Neural cell (in vitro differentiated cells): ENCODE measurements at regions not wholly inside any gene's neighbourhood (a gene's known extent, or its start where the extent isn't known, plus 50 kb on each side); places are given as distances from the start of the nearest gene placed in this dataset.

Source experiments
- H2AFZ ChIP-seq: fragments of 200-600, 300-800 bp; sonication (generic), shearing (Covaris generic); 2 replicates; pipeline ENCODE4 v1.6.0; 2014; ENCODE audit warnings: low read depth, mild to moderate bottlenecking, antibody characterized with exemption, low read length, moderate library complexity
- H3F3A ChIP-seq: fragments of 200-600 bp; shearing (Covaris generic); 2 replicates; pipeline ENCODE4 v1.6.1; 2016; ENCODE audit warnings: mild to moderate bottlenecking, moderate library complexity, mixed read lengths, antibody characterized with exemption, low read length; ENCODE audit not compliant: insufficient read depth, poor library complexity, severe bottlenecking
- H3K27ac ChIP-seq: fragments of 200-600, 300-800 bp; sonication (generic), shearing (Covaris generic); 2 replicates; pipeline ENCODE4 v1.5.1; 2014; ENCODE audit warnings: mild to moderate bottlenecking, low read length, moderate library complexity
- H3K27me3 ChIP-seq: fragments of 300-800, 200-600 bp; sonication (generic), shearing (Covaris generic); 2 replicates; pipeline ENCODE4 v1.6.0; 2014; ENCODE audit warnings: mild to moderate bottlenecking, low read depth, low read length, moderate library complexity; ENCODE audit not compliant: insufficient read depth
- H3K36me3 ChIP-seq: fragments of 300-800, 200-600 bp; sonication (generic), shearing (Covaris generic); 2 replicates; pipeline ENCODE4 v1.5.1; 2014; ENCODE audit warnings: mild to moderate bottlenecking, antibody characterized with exemption, low read length, moderate library complexity; ENCODE audit not compliant: insufficient read depth
- H3K4me2 ChIP-seq: fragments of 300-800, 200-600 bp; sonication (generic), shearing (Covaris generic); 2 replicates; pipeline ENCODE4 v1.6.0; 2014; ENCODE audit warnings: mild to moderate bottlenecking, low read length
- H3K4me3 ChIP-seq: fragments of 300-800, 200-600 bp; sonication (generic), shearing (Covaris generic); 2 replicates; pipeline ENCODE4 v1.5.1; 2014; ENCODE audit warnings: mild to moderate bottlenecking, low read length, moderate library complexity
- H3K79me2 ChIP-seq: fragments of 200-600 bp; shearing (Covaris generic); replicated peaks from 2 replicates; pipeline ENCODE4 v1.6.0; 2014; ENCODE audit warnings: mild to moderate bottlenecking, low read length, moderate library complexity; ENCODE audit not compliant: insufficient read depth
- H3K9ac ChIP-seq: fragments of 300-800, 200-600 bp; sonication (generic), shearing (Covaris generic); 2 replicates; pipeline ENCODE4 v1.6.1; 2016; ENCODE audit warnings: mild to moderate bottlenecking, low read length, mixed read lengths
- H3K9me2 ChIP-seq: fragments of 200-600 bp; shearing (Covaris generic); 2 replicates; pipeline ENCODE4 v1.6.1; 2016; ENCODE audit warnings: mild to moderate bottlenecking, low read length, mixed read lengths; ENCODE audit not compliant: insufficient read depth
- H3K9me3 ChIP-seq: fragments of 200-600, 300-800 bp; sonication (generic), shearing (Covaris generic); 2 replicates; pipeline ENCODE4 v1.6.1; 2016; ENCODE audit warnings: mild to moderate bottlenecking, mixed run types, low read length, moderate library complexity, mixed read lengths
- H4K20me1 ChIP-seq: fragments of 200-600 bp; shearing (Covaris generic); 2 replicates; pipeline ENCODE4 v1.6.1; 2016; ENCODE audit warnings: mild to moderate bottlenecking, mixed run types; ENCODE audit not compliant: insufficient read depth
- EP300 ChIP-seq: fragments of 450-650 bp; conservative IDR thresholded peaks from 2 replicates; pipeline ENCODE4 v1.6.1; 2014; ENCODE audit warnings: antibody characterized with exemption, mild to moderate bottlenecking, moderate library complexity; ENCODE audit not compliant: poor library complexity, severe bottlenecking
- EZH2 ChIP-seq: fragments of 200-600, 300-800 bp; shearing (Covaris generic), sonication (generic); IDR thresholded peaks from 2 replicates; pipeline ENCODE4 v1.6.1; 2014; ENCODE audit warnings: antibody characterized with exemption, low read length, borderline replicate concordance, mild to moderate bottlenecking; ENCODE audit not compliant: insufficient read depth, poor library complexity, severe bottlenecking
- MXI1 ChIP-seq: fragments of 450-650 bp; conservative IDR thresholded peaks from 2 replicates; pipeline ENCODE4 v1.6.1; 2014; ENCODE audit warnings: antibody characterized with exemption, mild to moderate bottlenecking; ENCODE audit not compliant: poor library complexity, severe bottlenecking
- POLR2AphosphoS5 ChIP-seq: IDR thresholded peaks from 2 replicates; pipeline ENCODE4 v1.6.1; 2012
- RAD21 ChIP-seq: fragments of 450-650 bp; conservative IDR thresholded peaks from 2 replicates; pipeline ENCODE4 v1.6.1; 2014; ENCODE audit warnings: antibody characterized with exemption, mild to moderate bottlenecking, moderate library complexity
- SMC3 ChIP-seq: fragments of 450-650 bp; conservative IDR thresholded peaks from 2 replicates; pipeline ENCODE4 v1.6.1; 2014; ENCODE audit warnings: antibody characterized with exemption, mild to moderate bottlenecking, moderate library complexity; ENCODE audit not compliant: poor library complexity
- TAF1 ChIP-seq: IDR thresholded peaks from 2 replicates; pipeline ENCODE4 v1.6.1; 2012; ENCODE audit warnings: low read depth
- TF ChIP-seq, protein P1 (sequence below): IDR thresholded peaks from 2 replicates; pipeline ENCODE4 v1.6.1; 2012; ENCODE audit warnings: borderline replicate concordance
- TF ChIP-seq, protein P2 (sequence below): fragments of 450-650 bp; IDR thresholded peaks from 2 replicates; pipeline ENCODE4 v1.5.1; 2014; ENCODE audit warnings: antibody characterized with exemption, mild to moderate bottlenecking, moderate library complexity; ENCODE audit not compliant: poor library complexity, severe bottlenecking

DNA sequence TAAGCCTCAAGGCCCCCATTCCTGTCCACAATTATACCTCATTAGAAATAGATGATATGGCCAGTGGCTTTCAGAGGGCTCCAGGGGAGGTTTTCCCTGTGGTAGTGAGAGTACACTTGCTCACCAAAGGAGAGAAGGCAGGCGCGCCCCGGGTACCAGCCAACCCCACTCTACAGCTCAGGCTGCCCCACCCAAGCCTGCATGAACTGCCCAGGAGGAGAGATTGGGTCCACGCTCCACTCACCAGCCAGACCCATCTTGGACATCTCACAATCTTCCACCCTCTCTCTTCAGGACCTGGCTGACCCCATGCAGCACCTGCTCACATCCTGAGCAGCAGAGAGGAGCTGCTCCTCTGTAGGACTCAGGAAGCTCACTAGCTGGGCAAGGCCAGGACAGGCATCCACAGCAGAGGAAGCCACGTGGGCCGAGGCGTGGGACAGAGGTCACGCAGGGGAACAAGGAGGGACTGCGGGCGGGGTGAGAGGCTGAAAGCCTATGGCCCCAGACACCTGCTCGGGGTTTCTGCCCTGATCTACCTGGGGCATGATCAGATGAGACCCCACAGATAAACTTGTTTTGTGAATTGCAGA is 53.9 kb upstream of the GLI2 start:
- peaks cover 6% of the 10 kb centered on the region for H3K27me3 ChIP-seq
- H3K4me3 ChIP-seq = no peak overlapping the region
- H3K36me3 ChIP-seq = no peaks in the 10 kb centered on the region
- TF ChIP-seq EZH2 (no peak), SMC3 (no peak), EP300 (no peak), MXI1 (no peak), POLR2AphosphoS5 (no peak), TAF1 (no peak), RAD21 (no peak)
- TF ChIP-seq, protein P1, sequence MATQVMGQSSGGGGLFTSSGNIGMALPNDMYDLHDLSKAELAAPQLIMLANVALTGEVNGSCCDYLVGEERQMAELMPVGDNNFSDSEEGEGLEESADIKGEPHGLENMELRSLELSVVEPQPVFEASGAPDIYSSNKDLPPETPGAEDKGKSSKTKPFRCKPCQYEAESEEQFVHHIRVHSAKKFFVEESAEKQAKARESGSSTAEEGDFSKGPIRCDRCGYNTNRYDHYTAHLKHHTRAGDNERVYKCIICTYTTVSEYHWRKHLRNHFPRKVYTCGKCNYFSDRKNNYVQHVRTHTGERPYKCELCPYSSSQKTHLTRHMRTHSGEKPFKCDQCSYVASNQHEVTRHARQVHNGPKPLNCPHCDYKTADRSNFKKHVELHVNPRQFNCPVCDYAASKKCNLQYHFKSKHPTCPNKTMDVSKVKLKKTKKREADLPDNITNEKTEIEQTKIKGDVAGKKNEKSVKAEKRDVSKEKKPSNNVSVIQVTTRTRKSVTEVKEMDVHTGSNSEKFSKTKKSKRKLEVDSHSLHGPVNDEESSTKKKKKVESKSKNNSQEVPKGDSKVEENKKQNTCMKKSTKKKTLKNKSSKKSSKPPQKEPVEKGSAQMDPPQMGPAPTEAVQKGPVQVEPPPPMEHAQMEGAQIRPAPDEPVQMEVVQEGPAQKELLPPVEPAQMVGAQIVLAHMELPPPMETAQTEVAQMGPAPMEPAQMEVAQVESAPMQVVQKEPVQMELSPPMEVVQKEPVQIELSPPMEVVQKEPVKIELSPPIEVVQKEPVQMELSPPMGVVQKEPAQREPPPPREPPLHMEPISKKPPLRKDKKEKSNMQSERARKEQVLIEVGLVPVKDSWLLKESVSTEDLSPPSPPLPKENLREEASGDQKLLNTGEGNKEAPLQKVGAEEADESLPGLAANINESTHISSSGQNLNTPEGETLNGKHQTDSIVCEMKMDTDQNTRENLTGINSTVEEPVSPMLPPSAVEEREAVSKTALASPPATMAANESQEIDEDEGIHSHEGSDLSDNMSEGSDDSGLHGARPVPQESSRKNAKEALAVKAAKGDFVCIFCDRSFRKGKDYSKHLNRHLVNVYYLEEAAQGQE = no peak
- TF ChIP-seq, protein P2, sequence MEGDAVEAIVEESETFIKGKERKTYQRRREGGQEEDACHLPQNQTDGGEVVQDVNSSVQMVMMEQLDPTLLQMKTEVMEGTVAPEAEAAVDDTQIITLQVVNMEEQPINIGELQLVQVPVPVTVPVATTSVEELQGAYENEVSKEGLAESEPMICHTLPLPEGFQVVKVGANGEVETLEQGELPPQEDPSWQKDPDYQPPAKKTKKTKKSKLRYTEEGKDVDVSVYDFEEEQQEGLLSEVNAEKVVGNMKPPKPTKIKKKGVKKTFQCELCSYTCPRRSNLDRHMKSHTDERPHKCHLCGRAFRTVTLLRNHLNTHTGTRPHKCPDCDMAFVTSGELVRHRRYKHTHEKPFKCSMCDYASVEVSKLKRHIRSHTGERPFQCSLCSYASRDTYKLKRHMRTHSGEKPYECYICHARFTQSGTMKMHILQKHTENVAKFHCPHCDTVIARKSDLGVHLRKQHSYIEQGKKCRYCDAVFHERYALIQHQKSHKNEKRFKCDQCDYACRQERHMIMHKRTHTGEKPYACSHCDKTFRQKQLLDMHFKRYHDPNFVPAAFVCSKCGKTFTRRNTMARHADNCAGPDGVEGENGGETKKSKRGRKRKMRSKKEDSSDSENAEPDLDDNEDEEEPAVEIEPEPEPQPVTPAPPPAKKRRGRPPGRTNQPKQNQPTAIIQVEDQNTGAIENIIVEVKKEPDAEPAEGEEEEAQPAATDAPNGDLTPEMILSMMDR = no peak
- no peaks in the 10 kb centered on the region for H3K9me3 ChIP-seq
- no peak overlapping the region for H3K27ac ChIP-seq
- H2AFZ ChIP-seq = no peak overlapping the region
- no peaks in the 10 kb centered on the region for H4K20me1 ChIP-seq
- no peaks in the 10 kb centered on the region for H3K9me2 ChIP-seq
- H3K9ac ChIP-seq = no peak overlapping the region
- no peaks in the 10 kb centered on the region for H3F3A ChIP-seq
- no peaks in the 10 kb centered on the region for H3K79me2 ChIP-seq
- no peak overlapping the region for H3K4me2 ChIP-seq

DNA sequence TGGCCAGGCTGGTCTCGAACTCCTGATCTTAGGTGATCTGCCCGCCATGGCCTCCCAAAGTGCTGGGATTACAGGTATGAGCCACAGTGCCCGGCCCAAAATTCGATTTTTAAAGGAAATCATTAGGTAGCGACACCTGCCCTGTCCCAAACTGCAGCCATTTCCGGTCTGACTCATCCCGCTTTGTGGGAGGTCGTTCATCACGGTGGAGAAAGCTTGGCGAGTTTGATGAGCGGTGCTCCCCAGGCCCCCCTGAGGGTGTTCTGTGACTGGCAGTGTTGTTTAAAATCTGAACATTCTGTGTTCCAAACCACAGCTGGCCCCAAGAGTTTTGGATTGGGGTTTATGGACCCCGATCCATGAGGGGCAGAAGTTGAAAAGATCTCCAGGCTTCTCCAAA is 53.0 kb upstream of the GLI2 start:
- Histone ChIP-seq H3K79me2 (no peaks in the 10 kb centered on the region), H3K27ac (no peak overlapping the region), H3K4me2 (no peak overlapping the region), H3K9me2 (no peaks in the 10 kb centered on the region), H3K9ac (no peak overlapping the region), H3K27me3 (no peaks in the 10 kb centered on the region), H3K9me3 (no peaks in the 10 kb centered on the region), H3K4me3 (no peak overlapping the region), H4K20me1 (no peaks in the 10 kb centered on the region), H3K36me3 (no peaks in the 10 kb centered on the region), H3F3A (no peaks in the 10 kb centered on the region), H2AFZ (no peak overlapping the region)
- TF ChIP-seq POLR2AphosphoS5 (no peak), EP300 (no peak), SMC3 (no peak), MXI1 (no peak), RAD21 (no peak), TAF1 (no peak), EZH2 (no peak)
- TF ChIP-seq, protein P1 = no peak
- TF ChIP-seq, protein P2 = no peak
